Activated T-cell treated with anti-CD3 and anti-CD28 coated beads for 24 hours (primary cell): ENCODE measurements at regions not wholly inside any gene's neighbourhood (a gene's known extent, or its start where the extent isn't known, plus 50 kb on each side); places are given as distances from the start of the nearest gene placed in this dataset.

ENCODE experiments used
- DNase-seq: peaks from one replicate; pipeline ENCODE4 v3.0.0-alpha.2; 2020; ENCODE audit warnings: low read depth

DNA sequence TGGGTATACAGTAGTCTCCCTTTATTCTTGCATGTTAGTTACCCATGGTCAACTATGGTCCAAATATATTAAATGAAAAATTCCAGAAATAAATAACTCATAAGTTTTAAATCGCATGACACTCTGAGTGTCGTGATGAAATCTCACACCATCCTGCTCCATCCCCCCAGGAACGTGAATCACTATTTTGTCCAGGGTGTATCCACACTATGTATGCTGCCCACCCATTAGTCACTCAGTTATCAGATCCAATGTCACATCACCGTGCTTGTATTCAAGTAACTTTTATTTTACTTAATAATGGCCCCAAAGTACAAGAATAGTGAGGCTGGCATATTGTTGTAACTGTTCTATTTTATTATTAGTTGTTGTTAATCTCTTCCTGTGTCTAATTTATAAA, 115.8 kb upstream of the SERP2 start:
- no peak for DNase-seq

DNA sequence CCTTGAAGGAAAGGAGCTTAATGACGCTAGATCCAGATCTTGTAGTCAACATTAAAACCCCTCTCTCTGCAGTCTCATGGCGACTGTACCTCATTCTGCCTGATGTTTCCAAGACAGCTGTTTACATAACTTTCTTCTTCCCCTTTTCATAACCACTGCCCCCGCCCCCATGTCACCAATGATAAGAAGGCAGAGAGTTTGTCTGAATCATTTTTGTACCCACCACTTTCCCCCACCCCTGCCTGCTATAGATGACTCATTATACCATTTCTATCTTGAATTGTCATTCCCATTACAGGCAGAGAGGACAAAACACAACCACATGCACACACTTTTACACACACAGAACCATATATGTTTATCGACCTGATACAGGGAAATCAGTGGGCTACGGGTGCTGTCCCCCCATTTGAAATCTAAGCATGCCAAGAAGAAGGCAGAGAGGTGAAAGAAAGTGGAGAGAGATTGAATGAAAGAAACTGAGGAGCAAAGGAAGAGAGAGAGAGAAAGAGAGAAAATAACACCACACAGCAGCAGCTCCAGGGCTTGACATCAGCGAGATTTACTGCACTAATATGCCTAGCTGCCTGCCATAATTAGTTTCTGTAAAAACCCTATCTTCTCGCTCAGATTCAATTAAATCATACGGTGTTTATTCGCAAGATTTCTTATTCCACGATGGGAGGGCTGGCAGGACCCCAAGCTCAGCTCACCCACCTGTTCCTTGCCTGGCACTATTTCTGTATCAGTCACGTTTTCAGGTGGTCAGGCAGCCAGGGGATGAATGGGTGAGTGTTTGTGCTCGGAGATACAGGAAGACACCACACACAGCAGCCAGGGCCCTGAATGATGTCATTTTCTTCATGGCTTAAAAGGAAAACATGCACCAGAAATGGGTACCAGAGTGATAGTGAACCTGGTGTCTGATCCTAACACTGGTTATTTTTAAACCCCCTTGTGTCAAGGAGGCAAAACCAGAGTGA, 114.3 kb upstream of the SERP2 start:
- DNase-seq, result peak; percentile 70

DNA sequence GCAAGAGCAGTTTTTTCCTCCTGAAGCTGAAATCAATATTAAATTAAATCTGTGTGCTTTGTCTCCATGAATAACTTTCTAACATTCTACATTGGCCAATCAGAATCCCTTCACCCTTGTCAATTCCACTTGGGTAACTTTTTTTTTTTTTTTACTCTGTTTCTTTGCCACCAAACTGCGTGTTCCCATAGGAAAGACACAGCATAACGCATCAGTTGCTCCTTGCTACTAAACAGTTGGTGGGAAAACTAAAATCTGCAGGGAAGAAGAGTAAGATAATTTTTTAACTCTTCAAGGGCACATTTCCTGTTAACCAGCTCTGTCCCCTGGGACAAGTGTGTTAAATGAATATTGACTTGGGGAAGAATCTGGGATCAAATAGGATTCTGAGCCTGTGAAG, 113.3 kb upstream of the SERP2 start:
- DNase-seq, result no peak

DNA sequence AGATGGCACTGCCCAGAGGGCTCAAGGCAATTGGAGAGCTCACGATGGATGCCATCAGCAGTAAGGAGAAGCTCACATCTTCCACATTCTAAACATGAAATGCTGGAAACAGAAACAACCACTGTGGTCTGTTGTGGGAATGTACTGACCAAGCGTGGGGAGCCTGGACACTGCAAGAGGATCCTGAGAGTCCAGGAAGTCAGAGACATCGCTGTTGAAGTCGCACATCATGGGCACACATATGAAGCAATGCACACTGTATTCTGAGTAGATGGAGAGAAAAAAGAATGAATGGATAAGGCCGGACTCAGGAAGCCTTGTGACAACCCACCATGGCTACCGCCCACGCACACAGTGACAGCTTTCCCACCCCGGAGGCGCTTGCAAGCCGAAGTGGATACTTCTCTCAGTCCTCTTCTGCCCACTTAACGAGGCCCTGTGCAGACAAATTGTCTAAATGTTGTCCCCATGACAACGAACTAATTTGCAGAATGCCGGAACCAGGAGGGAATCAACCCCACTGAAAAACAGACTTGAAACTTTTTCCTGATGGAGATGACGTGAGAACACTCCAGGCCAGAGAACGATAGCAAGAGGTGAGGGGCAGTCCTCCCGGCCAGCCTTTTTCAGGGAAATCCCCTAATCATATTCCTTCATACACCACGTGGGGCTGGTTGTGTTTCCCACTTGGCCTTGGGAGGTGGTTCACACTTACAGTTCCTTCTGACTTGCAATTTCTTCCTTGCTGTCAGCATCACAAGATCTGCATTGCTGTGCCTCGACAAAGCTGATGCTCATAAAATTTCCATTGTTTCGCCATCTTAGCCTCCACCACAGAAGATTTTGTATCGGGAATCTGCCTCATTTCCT, 109.6 kb upstream of the SERP2 start:
- no peak for DNase-seq

DNA sequence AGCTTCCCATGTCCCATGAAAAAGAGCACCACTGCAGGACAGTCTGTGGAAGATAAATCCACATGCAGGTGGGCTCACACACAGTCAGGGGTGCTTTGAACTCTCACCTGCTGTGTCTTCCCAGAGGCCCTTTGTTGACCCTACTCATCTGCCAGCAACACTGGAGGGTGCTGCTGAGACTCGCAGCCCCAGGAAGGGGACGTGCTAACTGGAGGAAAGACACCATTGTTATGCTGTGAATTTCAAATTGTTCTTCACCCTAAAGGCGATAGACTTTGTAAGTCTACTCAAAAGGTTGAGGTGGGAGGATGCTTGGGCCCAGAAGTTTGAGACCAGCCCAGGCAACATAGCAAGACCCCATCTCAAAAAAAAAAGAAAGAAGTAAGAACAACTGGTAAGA, 107.3 kb upstream of the SERP2 start:
- DNase-seq, result no peak

DNA sequence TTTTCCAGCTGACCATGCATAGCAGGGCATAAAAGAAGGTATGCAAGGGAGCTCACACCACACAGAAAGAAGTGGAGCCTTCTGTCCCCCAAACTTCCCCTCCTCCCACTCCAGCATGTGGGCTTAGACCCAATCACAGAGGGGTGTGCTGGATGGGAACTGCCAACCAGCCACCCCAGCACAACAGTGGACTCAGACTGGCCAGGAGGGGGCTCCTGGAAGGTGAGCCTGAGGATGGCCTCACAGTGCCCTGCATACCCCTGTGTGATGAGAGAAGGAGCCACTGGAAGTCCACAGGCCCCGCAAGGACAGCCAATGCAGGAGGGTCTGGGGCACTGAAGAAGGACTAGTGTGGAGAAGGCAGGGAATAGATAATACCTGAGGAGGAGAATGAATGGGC, 106.9 kb upstream of the SERP2 start:
- DNase-seq, result no peak

DNA sequence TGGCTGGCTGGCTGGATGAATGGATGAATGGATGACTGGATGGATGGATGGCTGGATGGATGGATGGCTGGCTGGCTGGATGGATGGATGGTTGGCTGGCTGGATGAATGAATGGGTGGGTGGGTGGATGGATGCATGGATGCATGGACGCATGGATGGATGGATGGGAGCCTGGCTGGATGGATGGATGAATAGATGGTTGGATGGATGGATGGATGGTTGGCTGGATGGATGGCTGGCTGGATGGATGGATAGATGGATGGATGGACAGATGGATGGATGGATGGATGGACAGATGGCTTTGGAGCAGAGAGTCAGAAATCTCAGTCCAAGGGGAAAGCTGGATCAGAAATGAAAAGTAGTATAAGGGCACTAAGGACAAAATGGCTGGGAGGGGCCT, 106.4 kb upstream of the SERP2 start:
- DNase-seq, result no peak

DNA sequence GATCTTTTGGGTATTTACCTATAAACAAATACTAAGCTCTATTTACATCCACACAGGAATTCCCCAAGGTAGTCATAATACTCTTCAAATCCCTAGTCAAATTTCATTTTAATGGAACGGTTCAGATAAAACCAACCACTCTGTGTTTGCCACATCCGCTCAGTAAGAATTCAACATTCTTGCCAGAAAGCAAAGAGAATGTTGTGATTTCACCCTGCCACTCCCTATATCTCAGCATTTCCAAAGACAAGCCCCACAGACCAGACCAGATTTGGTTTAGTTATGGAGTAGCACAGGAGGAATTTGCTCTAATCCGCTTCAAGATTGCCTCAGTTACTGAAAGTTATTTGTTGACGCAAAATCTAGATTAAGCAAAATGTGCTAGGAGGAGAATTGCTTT, 105.6 kb upstream of the SERP2 start:
- no peak for DNase-seq

DNA sequence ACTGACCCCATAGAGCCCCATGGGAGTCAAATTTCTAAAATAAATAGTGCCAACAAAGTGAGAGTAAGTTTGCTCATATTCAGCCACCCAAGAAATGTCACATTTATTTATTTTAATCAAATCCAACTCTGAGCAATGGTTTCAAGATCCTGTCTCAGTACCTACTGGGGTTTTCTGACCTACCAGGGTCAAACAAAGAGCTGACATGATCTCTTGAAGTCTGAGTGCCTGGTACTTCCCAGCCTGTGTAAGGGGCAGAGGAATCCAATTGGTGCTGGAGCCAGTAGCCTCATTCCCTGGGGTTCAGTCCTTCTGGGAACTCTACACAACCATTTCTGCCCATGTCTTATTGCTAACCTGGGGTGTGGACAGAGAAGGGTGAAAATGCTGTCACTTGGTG, 104.6 kb upstream of the SERP2 start:
- DNase-seq, result no peak

DNA sequence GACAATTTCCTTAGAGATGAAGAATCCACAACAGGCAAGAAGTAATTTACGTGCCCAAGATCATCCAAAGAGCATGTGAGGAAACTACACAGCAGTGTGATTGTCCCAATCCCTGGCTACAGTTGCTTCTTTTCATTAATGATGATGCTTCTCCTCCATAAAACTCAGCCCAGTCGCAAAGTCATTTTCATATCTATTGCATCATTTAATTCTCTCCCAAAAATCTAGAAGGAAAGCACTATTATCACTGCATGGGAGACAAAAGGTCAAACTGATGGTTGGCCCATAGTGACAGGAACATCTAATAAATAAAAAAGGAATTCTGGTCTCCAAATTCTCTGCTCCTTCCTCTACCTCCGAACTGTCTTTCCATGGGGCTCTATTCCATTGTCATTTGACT, 103.5 kb upstream of the SERP2 start:
- DNase-seq, result no peak

DNA sequence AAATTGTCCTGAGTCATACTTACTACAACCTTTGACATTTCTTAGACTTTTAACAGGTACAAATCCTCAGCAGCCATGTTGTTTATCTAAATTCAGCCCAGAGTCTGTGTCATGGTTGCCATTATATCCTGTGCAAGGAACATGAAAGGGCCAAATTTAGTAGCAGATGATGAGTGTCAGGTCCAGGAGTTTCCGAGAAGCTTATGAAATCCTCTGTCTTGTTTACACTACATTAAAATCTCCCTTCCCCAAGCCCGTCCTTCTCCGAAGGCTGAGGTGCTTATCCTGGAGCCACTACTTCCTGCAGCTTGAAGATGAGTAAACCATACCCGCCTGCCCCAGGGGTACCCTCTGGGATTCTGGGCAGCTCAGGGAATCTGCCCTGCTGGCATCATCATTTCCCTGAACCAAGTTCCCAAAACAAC, 102.6 kb upstream of the SERP2 start:
- no peak for DNase-seq

DNA sequence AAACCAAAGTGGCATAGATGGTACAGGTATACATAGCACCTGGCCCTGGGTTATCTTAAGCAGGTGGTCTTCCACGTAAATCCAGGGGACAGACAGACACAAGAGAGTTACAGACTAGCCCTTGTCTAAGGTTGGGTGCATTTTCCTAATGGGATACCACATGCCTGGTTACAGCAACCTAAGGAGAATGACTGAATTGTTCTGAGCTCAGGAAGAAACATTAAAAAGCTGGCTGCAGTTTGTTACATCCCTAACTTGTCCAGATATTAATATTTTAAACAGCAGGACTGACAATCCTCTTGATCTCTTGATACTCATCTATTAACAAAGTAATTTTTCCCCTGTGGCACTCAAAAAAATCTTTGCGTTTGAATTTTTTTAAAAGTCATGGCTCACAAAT, 102.2 kb upstream of the SERP2 start:
- DNase-seq, result no peak

DNA sequence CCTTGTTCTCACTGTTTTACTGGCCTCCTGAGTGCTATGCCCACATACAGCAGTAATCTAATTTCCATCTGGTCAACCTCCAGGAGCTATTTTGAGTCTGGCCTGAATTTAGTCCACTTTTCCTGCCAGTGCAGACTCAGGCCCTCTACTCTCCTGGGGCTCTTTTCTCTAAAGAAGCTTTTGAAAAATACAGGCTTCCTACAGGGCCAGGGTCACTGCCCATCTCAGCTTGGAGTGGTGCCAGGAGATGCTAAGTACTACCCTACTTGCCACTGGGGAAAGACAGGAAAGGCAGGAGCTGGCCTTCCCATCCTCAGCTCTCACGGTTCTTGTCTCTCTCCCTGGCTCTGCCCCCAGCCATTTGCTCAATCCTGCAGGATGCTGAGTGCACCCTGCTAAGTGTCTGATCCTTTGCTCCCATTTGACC, 101.7 kb upstream of the SERP2 start:
- no peak for DNase-seq

DNA sequence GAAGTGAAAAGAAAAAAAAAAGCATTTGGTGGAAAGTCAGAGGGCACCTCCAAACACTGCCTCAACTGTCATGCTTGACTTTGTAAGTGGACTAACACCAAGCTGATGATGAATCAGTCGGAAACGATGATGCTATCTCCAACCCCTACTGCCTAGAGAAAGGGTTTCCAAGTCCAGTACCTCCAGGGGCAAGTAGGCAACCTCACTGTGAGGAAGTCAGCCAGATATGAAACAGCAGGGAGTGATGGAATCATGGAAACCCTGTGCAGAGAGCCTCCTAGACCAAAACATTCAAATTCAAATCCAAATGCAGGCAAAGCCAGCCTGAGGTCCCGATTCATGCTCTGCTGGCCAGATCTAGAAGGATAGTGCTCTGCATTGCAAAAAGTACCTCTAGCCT, 100.9 kb upstream of the SERP2 start:
- no peak for DNase-seq

DNA sequence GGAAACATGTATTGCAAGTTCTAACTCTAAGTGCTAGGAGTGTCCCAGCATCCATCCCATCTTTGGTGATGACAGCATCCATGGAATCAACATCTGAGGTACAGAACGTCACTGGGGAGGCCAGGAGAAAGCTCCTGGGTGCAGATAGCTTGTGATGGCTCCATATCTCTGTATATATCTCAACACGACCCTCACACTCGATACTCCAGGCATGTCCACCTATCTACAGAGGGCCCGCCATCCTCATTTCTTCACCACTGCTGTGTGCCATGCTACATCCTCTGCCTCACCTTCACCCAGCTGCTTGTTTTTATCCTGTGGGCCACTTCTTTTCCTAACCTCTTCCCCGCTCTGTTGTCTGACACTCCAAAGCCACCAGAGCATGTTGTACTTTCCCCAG, 100.4 kb upstream of the SERP2 start:
- no peak for DNase-seq

DNA sequence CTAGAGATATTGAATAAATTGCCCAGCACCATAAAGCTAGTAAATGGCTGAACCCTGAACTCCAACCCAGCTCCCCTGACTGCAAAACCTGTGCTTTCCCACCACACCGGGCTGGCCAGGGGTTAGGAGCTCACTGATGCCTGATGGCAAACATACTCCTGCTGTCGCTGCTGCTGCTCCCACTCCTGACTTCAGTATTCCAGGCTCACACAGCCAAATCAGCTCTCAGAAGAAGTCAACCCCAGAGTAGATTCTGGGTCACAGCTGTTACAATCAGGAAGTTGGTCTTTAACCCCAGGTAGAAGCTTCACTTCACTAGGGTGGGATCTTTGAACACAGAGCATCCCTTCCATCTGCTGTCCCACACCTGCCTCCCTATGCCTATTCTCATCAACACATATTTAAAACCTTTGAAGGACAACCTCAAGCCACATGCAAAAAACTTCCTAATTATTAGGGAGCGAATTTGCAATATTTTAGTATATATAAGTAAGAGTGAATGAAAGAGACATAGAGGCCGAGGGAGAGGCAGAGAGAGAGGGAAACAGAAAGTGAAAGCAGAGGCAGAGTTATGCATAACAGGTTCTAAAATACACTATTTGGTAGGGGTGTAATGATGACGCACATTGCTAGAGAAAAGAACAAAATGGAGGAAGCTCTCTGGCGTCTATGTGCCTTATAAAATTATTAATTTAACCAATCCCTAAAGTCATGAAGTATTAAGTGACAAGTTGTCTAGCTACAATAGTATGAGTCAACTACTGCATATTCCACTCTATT, 99.4 kb upstream of the SERP2 start:
- no peak for DNase-seq

DNA sequence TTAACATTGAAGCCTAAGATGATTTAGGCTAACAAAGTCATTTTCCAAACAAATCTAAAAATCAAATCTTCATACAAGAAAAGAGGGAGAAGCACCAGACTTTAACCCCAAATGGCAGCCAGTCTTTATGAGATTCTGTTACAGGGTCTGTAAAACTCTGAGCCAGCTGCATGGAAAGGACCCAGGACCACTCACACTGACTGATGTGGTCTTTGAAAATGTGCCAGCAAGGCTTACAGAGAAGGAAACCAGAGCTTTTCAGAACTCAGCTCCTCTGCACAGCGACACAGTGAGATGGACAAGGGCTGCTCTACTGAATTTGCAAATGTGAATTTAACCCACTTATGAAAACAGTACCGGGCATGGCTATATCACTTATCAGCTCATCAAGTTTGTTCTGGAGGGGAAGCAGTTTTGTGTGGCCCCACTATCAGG, 98.8 kb upstream of the SERP2 start:
- no peak for DNase-seq

DNA sequence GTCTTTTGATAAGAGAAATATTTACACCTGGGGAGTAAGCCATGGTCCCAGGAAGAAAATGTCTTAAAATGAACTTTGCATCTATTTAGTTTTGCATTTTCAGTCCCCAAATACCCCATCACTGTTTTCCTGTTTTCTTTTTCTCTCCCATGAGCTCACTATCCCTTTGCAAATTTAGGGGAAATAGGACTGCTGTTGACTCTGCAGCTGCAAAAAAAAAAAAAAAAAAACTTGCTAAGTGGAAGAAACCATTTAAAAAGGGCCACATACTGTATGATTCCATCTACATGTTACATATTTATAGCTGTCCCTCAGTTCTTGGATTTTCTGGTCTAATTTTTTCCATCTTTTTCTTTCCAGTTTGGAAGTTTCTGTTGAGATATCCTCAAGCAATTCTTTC, 98.2 kb upstream of the SERP2 start:
- DNase-seq, result no peak

DNA sequence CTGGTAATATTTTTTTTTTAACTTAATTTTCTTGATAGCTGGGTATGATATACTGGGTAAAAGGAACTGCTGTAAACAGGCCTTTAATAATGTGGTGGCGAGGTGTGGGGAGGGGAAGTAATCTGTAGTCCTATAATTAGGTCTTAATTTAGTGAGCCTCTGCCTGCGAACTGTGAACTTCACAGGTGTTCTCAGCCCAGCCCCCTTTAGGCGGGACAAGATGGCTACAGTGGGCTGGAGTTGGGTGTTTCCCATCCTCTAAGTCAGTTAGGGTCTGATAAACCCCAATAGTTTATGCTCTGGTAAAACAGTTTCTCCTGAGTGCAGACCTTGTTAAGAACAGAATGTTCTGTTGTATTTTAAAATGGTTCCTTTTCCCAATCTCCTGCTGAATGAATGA, 97.6 kb upstream of the SERP2 start:
- DNase-seq, result no peak

DNA sequence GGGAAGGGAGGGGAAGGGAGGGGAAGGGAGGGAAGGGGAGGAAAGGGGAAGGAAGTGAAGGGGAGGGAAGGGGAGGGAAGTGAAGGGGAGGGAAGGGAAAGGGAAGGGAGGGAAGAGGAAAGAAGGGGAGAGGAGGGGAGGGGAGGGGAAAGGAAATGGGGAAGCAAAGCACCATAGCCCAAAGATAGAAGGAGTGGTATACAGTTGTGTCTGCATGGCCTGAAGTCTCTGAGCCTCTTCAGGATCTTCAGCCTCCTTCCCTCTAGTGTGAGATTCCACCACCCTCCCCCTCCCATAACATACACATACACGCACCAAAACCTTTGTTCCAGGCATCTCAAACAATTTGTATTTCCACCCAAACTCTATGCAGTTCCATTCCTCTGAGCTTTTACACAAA, 96.2 kb upstream of the SERP2 start:
- DNase-seq, result no peak

DNA sequence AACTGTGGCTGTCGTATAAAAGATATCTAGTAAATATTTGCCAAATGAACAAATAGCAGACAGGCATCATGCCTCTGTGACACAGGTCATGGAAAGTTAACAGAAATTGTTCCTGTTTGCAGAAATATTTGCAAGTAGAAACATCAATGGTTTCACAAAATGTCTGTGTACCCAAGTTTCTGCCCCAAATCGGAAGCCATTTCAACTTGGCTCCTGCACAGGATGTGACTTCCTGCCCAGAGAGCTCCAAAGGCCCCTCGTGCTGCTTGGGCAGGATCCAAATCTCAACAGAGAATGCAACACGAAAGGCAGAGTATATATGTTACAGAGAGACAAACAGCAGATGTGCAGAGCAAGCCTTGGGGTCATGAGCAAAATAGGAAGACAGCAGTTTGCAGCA, 95.5 kb upstream of the SERP2 start:
- DNase-seq, result no peak

DNA sequence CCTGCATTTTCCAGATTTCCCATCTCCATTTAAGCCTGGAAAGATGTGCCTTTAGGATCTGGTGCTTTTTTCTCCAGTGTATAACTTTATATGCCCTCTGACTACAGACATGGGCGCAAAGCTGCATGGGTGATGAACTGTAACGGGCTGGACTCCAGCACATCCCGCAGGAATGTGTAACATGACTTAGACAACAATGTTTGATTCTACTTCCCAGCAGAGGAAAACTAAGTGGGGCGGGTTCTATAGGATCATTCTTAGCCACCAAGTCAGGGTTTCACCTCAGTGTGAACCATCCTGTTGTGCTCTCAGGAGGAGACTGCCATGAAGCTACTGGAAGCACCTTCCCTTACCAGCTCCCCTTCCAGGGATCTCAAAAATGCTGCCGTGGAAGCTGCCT, 93.2 kb upstream of the SERP2 start:
- no peak for DNase-seq
